ENCODE measurements at regions not wholly inside any gene's neighbourhood (a gene's known extent, or its start where the extent isn't known, plus 50 kb on each side); places are given as distances from the start of the nearest gene placed in this dataset.

DNA sequence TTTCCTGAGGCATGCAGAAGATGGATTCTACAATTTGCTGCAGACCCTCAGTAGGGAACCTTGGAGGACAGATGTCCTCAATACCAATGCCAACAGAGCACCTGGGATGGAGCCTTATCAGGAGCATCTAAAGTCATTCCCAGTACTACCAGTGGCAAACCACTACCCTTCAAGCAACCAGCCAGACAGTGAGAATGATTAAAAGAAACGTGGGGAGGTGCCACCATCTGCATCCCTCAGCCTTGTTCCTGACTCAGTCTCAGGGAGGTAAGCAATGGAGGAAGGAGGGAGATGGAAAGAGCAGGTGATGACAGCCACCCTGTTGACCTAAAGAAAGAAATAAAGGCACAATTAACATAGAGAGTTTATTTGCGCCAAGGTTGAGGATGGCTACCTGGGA is 175.2 kb upstream of the GRIN2B start:
- no peak for DNase-seq

- DNase-seq = no peak
Observed at GRCh38 chr12:14157088-14157747, 175.8 kb upstream of the GRIN2B start.

- DNase-seq = no peak
Observed at GRCh38 chr12:14164266-14164665, 182.9 kb upstream of the GRIN2B start.

- peak; percentile 44 for DNase-seq
Observed at GRCh38 chr12:14167005-14167628, 185.7 kb upstream of the GRIN2B start.

DNA sequence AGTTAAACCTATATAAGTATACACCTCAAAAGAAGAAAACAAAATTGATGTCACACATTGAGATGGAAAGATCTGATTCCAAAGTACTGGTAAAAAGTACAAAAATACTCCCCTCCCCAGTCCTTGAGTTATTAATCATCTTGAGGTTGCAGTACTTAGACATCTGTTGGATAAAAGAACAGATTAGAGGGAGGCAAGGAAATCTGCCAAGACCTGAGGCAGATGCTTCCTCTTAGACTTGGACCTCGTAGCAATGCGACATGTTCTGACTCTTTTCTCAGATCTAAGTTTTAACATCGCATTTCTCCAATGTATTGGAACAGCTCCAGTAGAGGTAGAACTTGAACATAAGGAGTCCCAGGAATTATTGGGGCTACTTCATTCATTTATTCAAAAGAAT is 187.9 kb upstream of the GRIN2B start:
- no peak for DNase-seq

DNA sequence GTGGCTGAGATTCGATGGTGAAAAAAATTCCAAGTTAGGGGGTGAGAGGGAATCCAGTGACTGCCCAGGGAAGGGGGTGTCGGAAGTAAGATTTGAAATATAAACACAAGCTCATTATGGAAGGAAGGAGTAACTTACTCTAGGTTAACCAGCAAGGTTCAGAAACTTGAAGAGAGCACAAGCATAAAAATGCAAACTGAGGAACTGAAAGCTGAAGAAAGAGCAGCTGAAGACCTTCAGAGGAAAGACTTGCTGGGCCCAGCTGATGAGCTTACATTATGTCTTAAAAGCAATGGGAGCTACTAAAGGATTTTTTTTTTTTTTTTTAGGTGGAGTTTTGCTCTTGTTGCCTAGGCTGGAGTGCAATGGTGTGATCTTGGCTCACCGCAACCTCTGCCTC is 189.7 kb upstream of the GRIN2B start:
- DNase-seq = no peak

DNA sequence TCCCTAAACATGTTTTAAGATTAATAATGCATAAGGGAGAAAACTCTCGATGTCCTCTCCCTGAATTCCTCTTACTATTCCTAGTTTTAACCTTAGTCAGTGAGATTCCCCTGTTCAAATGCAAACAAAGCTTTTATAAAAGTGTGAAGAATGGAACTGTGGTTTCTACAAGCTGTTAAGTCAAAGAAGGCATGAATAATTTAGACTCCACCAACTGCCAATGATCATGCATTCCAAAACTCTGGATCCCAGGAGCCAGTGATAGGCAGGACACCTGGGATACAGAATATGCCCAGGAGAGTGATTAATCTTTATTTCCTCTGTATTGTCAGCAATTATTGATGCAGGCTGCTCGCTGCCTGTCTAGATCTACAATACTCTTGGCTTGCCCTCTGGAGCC is 190.3 kb upstream of the ATF7IP start:
- DNase-seq = no peak

DNA sequence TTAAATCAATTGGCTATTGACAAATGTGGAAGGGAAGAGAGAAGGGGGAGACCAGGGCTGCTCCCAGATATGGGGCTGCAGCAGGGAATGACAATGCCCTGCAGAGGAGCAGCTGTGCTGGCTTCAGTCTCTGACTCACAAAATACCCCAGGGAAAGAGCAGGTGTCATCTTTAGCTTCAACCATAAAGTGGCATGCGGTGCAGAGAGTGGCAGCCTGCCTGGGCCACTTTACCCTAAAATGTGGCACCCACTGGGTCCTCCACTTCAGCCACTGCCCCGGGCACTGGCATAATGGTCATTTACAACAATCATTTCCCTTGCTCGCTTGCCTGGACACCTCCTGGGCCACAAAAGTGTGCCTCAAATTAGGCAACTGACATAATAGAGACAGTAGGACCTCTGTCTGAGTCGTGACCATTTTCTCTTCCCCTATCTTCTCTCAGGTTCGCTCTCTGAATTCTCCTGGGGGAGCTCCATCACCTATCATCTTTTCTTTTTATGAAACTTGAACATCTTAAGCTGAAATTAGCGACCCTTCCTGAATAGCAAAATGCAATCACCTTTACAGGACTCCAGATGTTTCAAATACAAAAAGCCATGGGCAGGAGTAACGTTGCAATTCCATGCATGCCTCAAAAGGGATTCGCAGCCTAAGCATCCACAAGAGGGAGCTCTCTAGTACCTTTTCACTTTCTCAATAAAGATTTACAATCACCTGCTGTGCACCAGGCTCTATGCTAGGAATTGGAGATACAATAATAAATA is 179.9 kb upstream of the ATF7IP start:
- DNase-seq = peak; percentile 40

DNA sequence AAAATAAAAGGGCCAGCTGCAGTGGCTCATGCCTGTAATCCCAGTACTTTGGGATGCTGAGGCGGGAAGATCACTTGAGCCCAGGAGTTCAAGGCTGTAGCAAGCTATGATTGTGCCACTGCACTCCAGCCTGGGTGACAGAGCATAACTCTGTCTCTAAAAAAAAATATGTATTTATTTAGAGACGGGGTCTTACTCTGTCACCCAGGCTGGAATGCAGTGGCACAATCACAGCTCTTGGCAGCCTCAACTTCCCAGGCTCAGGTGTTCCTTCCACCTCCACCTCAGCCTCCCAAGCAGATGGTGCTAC is 179.3 kb upstream of the ATF7IP start:
- no peak for DNase-seq

- no peak for DNase-seq
Observed at GRCh38 chr12:14187002-14187401, 178.5 kb upstream of the ATF7IP start.

GRCh38 chr12:14187966-14188365 is 177.5 kb upstream of the ATF7IP start:
- no peak for DNase-seq

DNA sequence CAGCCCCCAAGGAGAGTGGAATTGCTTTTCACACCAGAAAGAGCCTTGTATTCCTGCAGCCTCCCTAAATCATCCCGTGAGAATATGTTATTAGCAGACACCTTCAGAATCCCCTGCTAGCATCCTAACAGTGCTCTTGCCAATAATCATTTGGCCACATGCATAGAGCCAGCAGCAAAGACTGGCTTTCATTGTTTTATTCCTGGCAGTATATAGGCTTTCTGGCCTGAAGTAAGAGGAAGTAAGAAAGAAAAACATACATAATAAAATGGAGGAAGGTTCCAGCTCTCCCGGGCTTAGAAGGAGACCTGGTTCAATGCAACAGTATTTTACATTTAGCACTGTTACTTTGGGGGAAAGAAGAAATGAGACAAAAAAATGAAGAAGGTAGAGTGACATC is 176.7 kb upstream of the ATF7IP start:
- DNase-seq = no peak

GRCh38 chr12:14190694-14191093 is 174.8 kb upstream of the ATF7IP start:
- no peak for DNase-seq

DNA sequence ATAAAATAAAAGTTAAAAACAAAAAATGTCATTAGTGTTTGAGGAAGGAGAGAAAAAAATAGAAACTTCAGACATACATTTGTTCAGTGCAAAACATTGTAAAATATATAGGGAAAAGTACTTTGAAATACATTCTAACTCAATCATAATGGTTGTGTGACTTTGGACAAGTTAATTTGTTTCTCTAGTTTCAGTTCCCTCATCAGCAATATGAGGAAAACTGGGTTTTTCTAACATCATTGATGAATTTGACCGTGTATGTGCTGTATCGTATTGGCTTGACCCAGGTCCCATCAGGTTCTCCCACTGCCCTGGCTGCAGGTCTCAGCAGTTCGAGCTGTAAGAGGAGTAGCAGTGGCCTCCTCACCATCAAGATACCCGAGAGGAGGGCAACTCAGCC is 173.9 kb upstream of the ATF7IP start:
- DNase-seq = no peak

GRCh38 chr12:14193639-14194038 is 171.8 kb upstream of the ATF7IP start:
- DNase-seq = no peak

GRCh38 chr12:14194572-14194971 is 170.9 kb upstream of the ATF7IP start:
- no peak for DNase-seq

DNA sequence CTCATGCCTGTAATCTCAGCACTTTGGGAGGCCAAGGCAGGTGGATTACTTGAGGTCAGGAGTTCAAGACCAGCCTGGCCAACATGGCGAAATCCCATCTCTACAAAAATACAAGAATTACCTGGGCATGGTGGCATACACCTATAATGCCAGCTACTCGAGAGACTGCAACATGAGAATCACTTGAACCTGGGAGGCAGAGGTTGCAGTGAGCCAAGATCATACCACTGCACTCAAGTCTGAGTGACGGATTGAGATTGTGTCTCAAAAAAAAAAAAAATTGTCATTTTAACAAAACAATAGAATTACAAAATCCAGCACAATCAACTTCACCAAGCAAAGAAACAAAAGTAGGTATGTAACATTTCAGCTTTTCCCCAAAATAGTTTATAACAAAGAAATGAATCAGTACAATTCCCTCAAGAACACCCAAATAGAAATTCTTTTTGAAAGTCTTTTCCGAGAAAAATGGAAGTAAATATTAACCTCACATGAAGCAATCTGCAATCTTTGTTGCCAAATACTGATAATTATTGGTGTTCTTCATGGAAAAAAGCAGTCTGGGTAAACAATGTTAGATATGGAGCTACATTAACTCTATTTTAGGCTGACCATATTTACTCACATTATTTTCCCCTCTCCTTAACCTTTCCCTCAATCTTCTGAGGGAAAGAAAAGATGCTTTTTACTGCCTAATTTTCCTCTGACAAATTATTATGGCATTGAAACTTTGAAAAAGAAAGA is 165.9 kb upstream of the ATF7IP start:
- DNase-seq = no peak

DNA sequence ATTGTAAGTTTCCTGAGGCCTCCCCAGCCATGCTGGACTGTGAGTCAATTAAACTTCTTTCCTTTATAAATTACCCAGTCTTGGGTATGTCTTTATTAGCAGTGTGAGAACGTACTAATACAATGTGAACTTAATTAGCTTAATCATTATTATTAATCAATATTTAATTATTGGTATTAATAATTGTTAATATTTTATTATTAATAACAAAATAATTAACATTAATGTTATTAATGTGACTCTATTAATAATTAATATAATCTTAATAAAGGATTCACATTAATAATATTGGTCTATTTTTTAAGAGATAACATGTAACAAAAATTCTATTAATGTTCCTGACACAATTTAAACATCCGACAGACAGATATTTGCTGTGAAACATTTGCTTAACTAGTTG is 164.9 kb upstream of the ATF7IP start:
- no peak for DNase-seq

DNA sequence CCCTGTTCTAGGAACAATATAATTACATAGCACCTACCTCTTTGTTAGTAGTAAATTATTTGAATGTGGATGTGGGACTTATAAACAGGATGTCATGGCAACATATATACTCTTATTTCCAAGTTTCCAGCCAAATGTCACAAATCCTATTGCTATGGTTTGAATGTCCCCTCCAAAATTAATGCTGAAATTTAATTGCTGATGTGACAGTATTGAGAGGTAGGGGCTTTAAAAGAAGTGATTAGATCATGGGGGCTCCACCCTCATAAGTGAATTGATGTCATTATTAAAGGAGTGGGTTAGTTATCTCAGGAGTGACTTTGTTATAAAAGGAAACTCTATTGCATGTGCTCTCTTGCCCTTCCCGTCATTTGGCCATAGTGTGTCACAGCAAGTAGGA is 164.2 kb upstream of the ATF7IP start:
- no peak for DNase-seq

GRCh38 chr12:14207905-14208551 is 157.5 kb upstream of the ATF7IP start:
- no peak for DNase-seq

- DNase-seq = no peak
Observed at GRCh38 chr12:14211947-14212387, 153.5 kb upstream of the ATF7IP start.

- DNase-seq = peak; percentile 32
Observed at GRCh38 chr12:14213542-14213941, 151.9 kb upstream of the ATF7IP start.

DNA sequence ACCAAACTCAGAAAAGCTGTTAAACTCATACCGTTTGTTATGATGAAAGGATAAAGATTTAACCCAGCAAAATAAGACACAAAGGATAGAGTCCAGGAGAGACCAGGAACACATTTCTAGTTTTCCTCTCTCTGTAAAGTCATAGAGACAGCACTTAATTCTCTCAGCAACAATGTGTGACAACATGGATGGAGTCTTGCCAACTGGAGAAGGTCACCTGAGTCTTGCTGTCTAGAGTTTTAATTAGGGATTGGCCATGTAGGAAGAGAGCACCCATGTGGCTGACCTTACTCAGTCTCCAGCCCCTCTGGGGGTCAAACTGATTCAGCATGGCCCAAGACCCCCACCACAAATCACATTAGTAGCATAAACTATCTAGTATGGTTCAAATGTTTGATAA is 151.0 kb upstream of the ATF7IP start:
- no peak for DNase-seq
